ENCODE measurements at regions not wholly inside any gene's neighbourhood (a gene's known extent, or its start where the extent isn't known, plus 50 kb on each side); places are given as distances from the start of the nearest gene placed in this dataset.
"Not testable (repeated sequence)": the region's sequence is repeated elsewhere in the genome, so short reads cannot be mapped to it uniquely, and the experiment has no call there.

DNA sequence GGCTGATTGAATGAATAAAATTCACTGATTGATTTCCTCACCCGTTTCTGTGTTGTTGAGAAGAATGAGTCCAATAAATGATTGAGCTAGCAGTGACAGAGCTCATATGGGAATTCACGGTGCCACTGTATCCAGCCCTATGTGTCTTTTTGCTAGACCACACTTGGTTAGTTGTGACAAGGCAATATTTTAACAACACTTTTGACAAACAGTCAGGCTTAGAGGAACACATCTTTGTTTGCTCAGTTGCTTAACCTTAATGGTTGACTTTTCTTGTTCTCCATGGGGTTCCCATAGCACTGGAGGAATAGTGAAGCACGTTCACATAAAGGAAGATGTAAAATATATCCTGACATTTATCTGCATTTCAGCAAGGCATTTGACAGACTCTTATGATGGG lies 273.9 kb upstream of the DEPDC1 start:
- no peaks in the 10 kb centered on the region for H3K27me3 ChIP-seq (ENCODE audit: insufficient read depth, low read depth, low read length)
- H3K9me2 ChIP-seq (ENCODE audit: insufficient read depth, low read length): no peaks in the 10 kb centered on the region
- H3K36me3 ChIP-seq (ENCODE audit: insufficient read depth, low read length): no peaks in the 10 kb centered on the region
- no peaks in the 10 kb centered on the region for H3F3A ChIP-seq (ENCODE audit: insufficient read depth, low read length, poor library complexity, severe bottlenecking)
- no peaks in the 10 kb centered on the region for H3K79me2 ChIP-seq (replicated peaks; ENCODE audit: insufficient read depth, low read length)
- H3K27ac ChIP-seq (ENCODE audit: low read length): no peak overlapping the region
- no peak overlapping the region for H2AFZ ChIP-seq (ENCODE audit: low read depth, low read length)
- no peak overlapping the region for H3K4me3 ChIP-seq (ENCODE audit: low read length)
- no peak overlapping the region for H3K9ac ChIP-seq (ENCODE audit: low read length)
- no peaks in the 10 kb centered on the region for H3K9me3 ChIP-seq (ENCODE audit: low read length)
- no peak overlapping the region for H3K4me2 ChIP-seq (ENCODE audit: low read length)
- TF ChIP-seq EP300 (conservative IDR thresholded peaks at IDR 0.05; ENCODE audit: poor library complexity, severe bottlenecking) (peak; percentile 89), RAD21 (conservative IDR thresholded peaks at IDR 0.05) (peak; percentile 11), POLR2AphosphoS5 (IDR thresholded peaks at IDR 0.05) (peak; percentile 83), EZH2 (IDR thresholded peaks at IDR 0.05; ENCODE audit: borderline replicate concordance, insufficient read depth, low read length, poor library complexity, severe bottlenecking) (no peak), SMC3 (conservative IDR thresholded peaks at IDR 0.05; ENCODE audit: poor library complexity) (no peak), TAF1 (IDR thresholded peaks at IDR 0.05; ENCODE audit: low read depth) (no peak), MXI1 (conservative IDR thresholded peaks at IDR 0.05; ENCODE audit: poor library complexity, severe bottlenecking) (no peak)
- TF ChIP-seq, protein P1, sequence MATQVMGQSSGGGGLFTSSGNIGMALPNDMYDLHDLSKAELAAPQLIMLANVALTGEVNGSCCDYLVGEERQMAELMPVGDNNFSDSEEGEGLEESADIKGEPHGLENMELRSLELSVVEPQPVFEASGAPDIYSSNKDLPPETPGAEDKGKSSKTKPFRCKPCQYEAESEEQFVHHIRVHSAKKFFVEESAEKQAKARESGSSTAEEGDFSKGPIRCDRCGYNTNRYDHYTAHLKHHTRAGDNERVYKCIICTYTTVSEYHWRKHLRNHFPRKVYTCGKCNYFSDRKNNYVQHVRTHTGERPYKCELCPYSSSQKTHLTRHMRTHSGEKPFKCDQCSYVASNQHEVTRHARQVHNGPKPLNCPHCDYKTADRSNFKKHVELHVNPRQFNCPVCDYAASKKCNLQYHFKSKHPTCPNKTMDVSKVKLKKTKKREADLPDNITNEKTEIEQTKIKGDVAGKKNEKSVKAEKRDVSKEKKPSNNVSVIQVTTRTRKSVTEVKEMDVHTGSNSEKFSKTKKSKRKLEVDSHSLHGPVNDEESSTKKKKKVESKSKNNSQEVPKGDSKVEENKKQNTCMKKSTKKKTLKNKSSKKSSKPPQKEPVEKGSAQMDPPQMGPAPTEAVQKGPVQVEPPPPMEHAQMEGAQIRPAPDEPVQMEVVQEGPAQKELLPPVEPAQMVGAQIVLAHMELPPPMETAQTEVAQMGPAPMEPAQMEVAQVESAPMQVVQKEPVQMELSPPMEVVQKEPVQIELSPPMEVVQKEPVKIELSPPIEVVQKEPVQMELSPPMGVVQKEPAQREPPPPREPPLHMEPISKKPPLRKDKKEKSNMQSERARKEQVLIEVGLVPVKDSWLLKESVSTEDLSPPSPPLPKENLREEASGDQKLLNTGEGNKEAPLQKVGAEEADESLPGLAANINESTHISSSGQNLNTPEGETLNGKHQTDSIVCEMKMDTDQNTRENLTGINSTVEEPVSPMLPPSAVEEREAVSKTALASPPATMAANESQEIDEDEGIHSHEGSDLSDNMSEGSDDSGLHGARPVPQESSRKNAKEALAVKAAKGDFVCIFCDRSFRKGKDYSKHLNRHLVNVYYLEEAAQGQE (IDR thresholded peaks at IDR 0.05; ENCODE audit: borderline replicate concordance): peak; percentile 27
- TF ChIP-seq, protein P2, sequence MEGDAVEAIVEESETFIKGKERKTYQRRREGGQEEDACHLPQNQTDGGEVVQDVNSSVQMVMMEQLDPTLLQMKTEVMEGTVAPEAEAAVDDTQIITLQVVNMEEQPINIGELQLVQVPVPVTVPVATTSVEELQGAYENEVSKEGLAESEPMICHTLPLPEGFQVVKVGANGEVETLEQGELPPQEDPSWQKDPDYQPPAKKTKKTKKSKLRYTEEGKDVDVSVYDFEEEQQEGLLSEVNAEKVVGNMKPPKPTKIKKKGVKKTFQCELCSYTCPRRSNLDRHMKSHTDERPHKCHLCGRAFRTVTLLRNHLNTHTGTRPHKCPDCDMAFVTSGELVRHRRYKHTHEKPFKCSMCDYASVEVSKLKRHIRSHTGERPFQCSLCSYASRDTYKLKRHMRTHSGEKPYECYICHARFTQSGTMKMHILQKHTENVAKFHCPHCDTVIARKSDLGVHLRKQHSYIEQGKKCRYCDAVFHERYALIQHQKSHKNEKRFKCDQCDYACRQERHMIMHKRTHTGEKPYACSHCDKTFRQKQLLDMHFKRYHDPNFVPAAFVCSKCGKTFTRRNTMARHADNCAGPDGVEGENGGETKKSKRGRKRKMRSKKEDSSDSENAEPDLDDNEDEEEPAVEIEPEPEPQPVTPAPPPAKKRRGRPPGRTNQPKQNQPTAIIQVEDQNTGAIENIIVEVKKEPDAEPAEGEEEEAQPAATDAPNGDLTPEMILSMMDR (IDR thresholded peaks at IDR 0.05; ENCODE audit: poor library complexity, severe bottlenecking): no peak
- no peaks in the 10 kb centered on the region for H4K20me1 ChIP-seq (ENCODE audit: insufficient read depth)

DNA sequence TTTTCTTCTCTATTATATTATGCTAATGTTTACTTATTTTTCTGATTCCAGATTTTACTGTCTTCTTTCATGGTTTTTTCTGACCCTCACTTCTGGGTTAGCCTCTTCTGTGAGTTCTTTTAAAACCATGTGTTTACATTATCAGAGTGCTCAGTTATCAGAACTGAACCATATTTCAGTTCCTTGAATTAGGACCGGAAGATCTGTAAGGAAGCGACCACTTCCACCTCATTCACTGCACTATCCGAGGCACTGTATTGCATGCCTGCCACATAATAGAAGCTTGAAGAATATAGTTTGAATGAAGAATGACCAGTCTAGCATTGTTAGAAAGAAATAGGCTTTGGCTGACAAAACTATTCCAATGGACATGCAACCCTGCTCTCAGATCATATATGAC lies 281.0 kb upstream of the DEPDC1 start:
- Histone ChIP-seq H3K27me3 (ENCODE audit: insufficient read depth, low read depth, low read length) (no peaks in the 10 kb centered on the region), H3K27ac (ENCODE audit: low read length) (no peak overlapping the region), H3K9me2 (ENCODE audit: insufficient read depth, low read length) (no peaks in the 10 kb centered on the region), H3K9ac (ENCODE audit: low read length) (no peak overlapping the region), H3K4me3 (ENCODE audit: low read length) (no peak overlapping the region), H2AFZ (ENCODE audit: low read depth, low read length) (no peak overlapping the region), H4K20me1 (ENCODE audit: insufficient read depth) (no peaks in the 10 kb centered on the region), H3K36me3 (ENCODE audit: insufficient read depth, low read length) (no peaks in the 10 kb centered on the region), H3K9me3 (ENCODE audit: low read length) (no peaks in the 10 kb centered on the region), H3K79me2 (replicated peaks; ENCODE audit: insufficient read depth, low read length) (no peaks in the 10 kb centered on the region), H3F3A (ENCODE audit: insufficient read depth, low read length, poor library complexity, severe bottlenecking) (no peaks in the 10 kb centered on the region), H3K4me2 (ENCODE audit: low read length) (no peak overlapping the region)
- TF ChIP-seq POLR2AphosphoS5 (IDR thresholded peaks at IDR 0.05): no peak
- TF ChIP-seq TAF1 (IDR thresholded peaks at IDR 0.05; ENCODE audit: low read depth): no peak
- TF ChIP-seq, protein P2 (IDR thresholded peaks at IDR 0.05; ENCODE audit: poor library complexity, severe bottlenecking): no peak
- no peak for TF ChIP-seq RAD21 (conservative IDR thresholded peaks at IDR 0.05)
- no peak for TF ChIP-seq EZH2 (IDR thresholded peaks at IDR 0.05; ENCODE audit: borderline replicate concordance, insufficient read depth, low read length, poor library complexity, severe bottlenecking)
- no peak for TF ChIP-seq SMC3 (conservative IDR thresholded peaks at IDR 0.05; ENCODE audit: poor library complexity)
- TF ChIP-seq MXI1 (conservative IDR thresholded peaks at IDR 0.05; ENCODE audit: poor library complexity, severe bottlenecking): no peak
- TF ChIP-seq EP300 (conservative IDR thresholded peaks at IDR 0.05; ENCODE audit: poor library complexity, severe bottlenecking): no peak
- TF ChIP-seq, protein P1 (IDR thresholded peaks at IDR 0.05; ENCODE audit: borderline replicate concordance): no peak

DNA sequence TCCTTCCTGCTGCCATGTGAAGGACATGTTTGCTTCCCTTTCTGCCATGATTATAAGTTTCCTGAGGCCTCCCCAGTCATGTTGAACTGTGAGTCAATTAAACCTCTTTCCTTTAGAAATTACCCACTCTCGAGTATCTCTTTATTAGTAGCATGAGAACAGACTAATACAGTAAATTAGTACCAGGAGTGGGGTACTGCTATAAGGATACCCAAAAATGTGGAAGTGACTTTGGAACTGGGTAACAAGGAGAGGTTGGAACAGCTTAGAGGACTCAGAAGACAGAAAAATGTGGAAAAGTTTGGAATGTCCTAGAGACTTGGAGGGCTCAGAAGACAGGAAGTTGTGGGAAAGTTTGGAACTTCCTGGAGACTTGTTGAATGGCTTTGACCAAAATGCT lies 283.0 kb upstream of the DEPDC1 start:
- H3K79me2 ChIP-seq (replicated peaks; ENCODE audit: insufficient read depth, low read length); H4K20me1 ChIP-seq (ENCODE audit: insufficient read depth); H3K9me2 ChIP-seq (ENCODE audit: insufficient read depth, low read length); H3K36me3 ChIP-seq (ENCODE audit: insufficient read depth, low read length); H3K27me3 ChIP-seq (ENCODE audit: insufficient read depth, low read depth, low read length); H3K9ac ChIP-seq (ENCODE audit: low read length); H3F3A ChIP-seq (ENCODE audit: insufficient read depth, low read length, poor library complexity, severe bottlenecking); H2AFZ ChIP-seq (ENCODE audit: low read depth, low read length); H3K4me3 ChIP-seq (ENCODE audit: low read length); H3K27ac ChIP-seq (ENCODE audit: low read length); H3K9me3 ChIP-seq (ENCODE audit: low read length); H3K4me2 ChIP-seq (ENCODE audit: low read length): not testable (repeated sequence)
